ENCODE measurements at regions not wholly inside any gene's neighbourhood (a gene's known extent, or its start where the extent isn't known, plus 50 kb on each side); places are given as distances from the start of the nearest gene placed in this dataset.
"Not testable (repeated sequence)": the region's sequence is repeated elsewhere in the genome, so short reads cannot be mapped to it uniquely, and the experiment has no call there.

DNA sequence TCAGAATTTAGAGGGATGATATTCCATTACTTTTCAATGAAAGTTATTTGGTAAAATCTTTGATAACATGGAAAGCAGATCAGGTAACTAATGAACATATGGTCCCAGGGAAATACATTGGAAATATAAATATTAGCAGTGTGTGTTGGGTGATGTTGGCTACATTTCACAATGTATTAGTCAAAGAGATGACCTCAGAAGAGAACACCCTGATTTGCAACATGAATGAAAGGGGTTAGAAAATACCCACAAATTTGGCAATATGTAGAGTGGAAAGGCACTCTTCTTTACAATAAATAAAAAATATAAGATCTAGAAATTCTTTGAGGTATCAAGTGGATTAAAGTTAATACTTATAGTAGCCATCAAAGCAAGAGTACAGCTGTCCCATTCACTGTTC, 606.7 kb downstream of the PSAT1 start:
- DNase-seq: no peak

GRCh38 chr9:78904686-78905085, 607.8 kb downstream of the PSAT1 start:
- no peak for DNase-seq

- no peak for DNase-seq
Measured at GRCh38 chr9:78905387-78905786, 608.5 kb downstream of the PSAT1 start.

GRCh38 chr9:78905986-78906755, 609.2 kb downstream of the PSAT1 start:
- DNase-seq: no peak

DNA sequence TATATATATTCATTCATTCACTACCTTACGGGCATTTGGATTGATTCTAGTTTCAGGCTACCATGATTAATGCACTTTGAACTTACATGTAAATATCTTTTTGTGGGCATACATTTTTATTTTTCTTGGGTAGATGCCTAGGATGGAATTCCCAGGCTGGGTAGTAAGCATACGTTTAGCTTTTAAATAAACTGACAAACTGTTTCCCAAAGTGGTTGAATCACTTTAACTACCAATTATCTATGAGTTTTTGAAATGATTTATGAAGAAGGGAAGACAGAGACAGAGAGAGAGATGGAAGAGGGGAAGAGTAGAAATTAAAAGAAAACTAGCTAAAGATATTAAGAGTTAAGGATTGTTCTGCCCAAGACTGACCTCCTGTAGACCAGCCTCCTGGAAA, 612.6 kb downstream of the PSAT1 start:
- no peak for DNase-seq

- not testable (repeated sequence) for DNase-seq
Measured at GRCh38 chr9:78916884-78917283, 620.0 kb downstream of the PSAT1 start.

- no peak for DNase-seq
Measured at GRCh38 chr9:78918976-78919375, 622.1 kb downstream of the PSAT1 start.

GRCh38 chr9:78919701-78920100, 622.8 kb downstream of the PSAT1 start:
- DNase-seq: no peak

GRCh38 chr9:78921341-78921740, 624.4 kb downstream of the PSAT1 start:
- no peak for DNase-seq

DNA sequence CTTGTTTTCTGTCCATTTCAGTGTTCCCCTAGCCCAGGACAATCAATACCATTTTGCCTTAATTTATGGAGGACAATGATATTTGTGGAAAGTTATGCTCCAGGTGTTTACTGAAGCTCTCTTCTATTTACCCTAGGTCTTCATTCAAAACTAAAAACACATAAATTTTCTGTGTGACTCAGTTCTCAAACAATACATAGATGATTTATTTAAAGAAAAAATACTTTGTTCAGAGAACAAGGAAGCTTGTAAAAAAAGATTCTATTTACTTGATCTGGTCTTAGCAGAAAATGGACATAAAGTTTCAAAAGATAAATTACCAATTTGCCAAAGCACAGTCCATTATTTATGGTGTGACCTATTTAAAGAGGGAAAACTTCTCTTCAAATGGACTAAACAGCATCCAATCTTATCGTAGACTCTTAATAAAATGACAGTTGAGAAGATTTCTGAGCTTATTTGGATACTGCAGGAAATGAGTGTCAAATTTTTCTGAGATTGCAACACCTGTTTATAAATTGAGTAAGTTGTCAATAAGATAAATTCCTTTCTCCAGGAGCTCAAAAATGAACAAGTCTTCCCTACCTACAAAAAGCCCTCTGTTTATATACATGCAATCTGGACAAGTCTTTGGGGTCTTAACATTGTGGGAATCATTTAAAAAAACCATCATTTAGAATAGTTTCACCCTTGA, 627.2 kb downstream of the PSAT1 start:
- no peak for DNase-seq

DNA sequence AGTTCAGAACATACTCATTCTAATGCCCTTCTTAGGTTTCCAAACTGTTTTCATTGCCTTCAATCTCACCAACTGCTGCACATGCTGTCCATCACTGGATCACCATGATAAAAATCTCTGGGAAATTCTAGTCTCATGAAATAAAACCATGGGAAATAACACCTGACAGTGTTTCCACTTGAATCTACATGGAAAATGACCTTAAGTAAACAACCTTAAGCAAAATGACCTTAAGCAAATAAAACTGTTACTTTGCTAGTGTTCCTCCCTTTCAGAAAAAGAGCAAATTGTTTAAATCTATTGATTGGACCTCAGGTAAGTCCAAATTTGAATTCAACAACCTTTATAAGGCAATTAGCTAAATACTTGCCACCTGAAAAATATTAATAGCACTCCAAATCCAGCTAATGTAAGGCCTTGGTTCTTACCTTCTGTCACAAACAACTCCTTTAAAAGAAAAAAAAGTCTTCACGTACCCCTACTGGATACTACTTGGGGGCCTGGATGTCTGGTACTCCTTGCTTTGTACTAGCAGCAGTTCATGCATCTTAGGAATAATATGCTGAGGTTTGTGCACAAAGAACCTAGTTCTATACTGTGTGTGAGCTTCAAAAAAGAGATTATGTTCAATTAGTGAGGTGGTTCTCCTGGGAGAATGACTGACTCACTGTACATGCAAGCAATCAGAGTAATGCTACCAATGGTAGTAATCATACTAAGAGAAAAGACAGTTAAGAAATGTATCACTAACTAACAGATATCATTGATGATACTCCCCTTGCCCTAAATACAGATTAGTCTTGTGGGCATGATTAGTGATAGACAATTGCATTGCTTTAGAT, 630.4 kb downstream of the PSAT1 start:
- DNase-seq: no peak

DNA sequence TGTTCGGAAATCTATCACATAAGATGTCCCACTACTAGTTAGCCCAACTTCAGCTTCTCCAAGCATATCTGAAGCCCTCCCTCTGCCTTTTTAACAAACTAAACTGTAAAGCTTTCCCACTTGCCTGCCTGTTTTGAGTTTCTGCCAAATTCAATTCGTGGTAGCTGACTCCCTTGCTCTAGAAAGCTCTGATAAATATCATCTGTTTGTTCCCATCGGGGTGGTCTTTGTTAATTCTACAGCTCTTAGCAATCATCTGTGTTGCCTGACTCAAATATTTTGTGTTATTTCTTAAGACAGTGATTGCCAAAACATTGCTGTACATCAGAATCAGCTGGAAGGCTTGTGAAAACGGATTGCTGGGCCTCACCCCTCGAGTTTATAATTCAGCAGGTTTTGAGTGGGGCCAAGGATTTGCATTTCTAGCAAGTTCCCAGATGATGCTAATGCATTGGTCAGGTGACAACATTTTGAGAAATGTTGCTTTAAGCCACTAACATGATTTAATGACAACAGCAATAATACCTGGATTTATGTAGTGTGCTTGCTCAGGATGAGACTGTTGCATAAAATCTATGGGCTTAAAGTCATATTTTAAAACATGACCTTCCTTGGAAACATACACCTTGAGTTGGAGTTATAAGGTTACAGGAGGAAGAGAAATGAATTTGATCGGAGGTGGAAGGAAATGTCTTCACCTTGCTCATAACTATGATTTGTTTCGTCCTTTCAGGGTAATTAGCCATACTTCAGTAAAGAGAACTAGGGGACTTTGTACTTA, 631.9 kb downstream of the PSAT1 start:
- DNase-seq: no peak

DNA sequence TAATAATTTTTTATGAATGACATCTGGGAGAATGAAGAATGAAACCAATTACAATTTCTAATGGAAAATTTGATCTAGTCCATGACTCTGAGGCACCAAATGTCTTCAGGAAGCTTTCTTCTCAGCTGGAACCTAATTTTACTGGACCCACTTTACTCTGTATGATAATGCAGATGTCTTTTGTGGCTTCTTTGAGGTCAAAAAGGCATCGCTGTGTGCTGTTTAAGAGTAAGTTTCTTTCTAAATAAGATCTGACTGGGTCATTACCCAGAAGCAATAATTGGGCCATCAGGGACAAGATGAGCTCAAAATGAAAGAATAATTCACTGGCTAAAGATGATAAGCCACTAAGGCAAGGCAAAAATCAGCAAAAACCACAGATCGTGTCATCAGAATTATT, 633.4 kb downstream of the PSAT1 start:
- DNase-seq: no peak

DNA sequence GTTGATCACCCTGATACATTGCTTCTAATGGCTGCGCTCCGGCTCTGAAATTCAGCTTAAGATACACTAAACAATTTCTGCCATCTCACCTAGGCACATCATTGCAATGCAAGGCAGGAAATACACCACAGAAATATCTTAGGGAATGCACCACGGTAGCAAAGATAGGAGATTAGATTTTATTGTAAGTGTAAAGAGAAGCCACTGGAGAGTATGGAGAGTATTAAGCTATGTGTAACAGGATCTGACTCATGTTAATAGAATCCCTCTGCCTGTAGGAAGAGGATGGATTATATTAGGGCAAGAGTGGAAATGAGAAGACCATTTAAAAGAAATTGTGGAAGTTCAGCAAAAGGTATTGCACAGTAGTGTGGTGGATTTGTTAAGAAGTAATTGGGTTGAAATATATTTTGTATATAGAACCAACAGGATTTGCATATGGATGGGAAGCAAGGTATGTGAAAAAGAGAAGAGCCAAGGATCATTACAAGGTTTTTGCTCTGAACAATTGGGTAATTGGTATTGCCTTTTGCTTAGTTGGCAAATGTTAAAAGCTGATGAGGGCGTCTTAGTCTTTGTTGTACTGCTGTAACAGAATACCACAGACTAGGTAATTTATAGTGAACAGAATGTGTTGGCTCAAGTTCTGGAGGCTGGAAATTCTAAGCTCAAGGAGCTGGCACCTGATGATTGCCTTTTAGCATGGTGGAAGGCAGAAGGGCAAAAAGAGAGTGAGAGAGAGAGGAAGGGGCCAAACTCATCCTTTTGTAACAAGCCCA, 636.1 kb downstream of the PSAT1 start:
- no peak for DNase-seq

GRCh38 chr9:78934880-78935279, 636.9 kb upstream of the TLE4 start:
- DNase-seq: no peak

DNA sequence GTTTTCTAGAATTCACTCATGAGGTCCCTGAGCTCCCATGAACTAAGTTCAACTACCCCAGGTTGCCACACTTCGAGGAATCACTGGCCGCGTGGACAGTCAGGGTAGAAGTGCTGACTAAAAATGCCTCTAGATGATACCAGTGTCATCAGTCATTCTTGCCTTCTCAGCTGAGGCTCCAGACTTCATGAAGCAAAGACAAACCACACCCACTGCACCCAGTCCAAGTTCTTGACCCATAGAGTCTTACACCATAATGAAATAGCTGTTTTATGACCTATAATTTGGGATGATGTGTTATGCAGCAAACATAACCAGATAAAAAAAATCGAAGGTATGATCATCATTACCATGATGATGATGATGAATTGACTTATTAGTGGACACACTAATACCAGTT, 632.9 kb upstream of the TLE4 start:
- no peak for DNase-seq

GRCh38 chr9:78939311-78940065, 632.3 kb upstream of the TLE4 start:
- no peak for DNase-seq

DNA sequence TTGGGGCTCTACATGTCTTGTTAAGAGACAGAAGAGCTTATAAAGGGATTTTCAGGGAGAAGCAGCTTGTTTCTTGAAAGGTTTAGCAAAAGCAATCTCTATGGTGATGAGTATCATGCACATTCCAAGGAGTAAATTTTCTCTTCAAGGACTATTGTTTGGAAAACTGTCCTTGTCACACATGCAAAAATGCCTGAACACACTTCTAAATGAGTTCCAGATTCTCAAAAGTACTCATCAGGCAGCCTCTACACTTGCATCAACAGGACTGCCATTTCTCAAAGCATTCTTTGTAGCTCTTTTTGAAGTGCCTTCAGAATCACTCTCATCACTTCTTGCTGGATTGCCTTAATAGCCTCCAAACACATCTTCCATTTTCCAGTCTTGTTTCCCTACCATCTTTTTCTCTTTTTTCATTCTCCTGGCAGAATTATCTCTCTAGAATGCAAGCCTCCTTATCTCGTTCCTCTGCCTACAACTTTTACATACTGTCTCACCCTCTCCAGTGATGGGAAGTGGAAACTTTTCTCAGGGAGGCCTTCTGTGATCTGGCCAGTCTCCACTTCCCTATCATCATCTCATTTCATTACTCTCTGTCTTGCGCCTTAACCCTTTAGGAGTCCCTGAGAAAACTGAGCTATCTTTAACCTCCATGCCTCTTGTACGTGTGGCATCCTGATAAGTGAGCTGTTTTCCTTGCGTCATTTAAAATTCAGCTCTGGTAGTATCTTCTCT, 631.5 kb upstream of the TLE4 start:
- DNase-seq: no peak

DNA sequence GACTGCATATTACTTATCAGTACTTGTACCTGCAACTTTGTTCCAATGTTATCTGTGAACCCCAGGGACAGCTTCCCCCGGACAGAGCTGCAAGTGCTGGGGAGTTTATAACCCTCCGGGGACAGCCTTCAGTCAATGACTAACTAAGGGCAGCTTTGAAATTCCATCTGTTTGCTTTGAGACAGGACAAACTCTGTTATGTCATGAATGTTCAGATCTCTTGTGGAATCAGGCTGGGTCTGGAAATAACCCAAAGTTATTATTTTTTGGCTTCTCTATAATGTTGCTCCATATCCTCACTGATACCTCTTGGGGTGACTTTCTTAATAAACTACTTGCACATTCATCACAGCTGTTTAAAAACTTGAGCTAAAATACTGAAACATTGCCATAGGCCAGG, 617.5 kb upstream of the TLE4 start:
- no peak for DNase-seq
